Caco-2 (cell line): ENCODE measurements at regions not wholly inside any gene's neighbourhood (a gene's known extent, or its start where the extent isn't known, plus 50 kb on each side); places are given as distances from the start of the nearest gene placed in this dataset.

Source experiments
- BruUV-seq: library from RNA; stranded (reverse); fragments of 400-500 nt; replicated peaks from 2 replicates; lab custom pipeline; 2021; lab: Mats Ljungman, UMichigan
- CTCF ChIA-PET: fragments of 300-600 bp; sonication (Branson Sonifier 250); formaldehyde crosslinking; loops from one replicate; lab custom pipeline; 2022; ENCODE audit warnings: antibody characterized with exemption; lab: Charles Lee
- POLR2A ChIA-PET: fragments of 300-600 bp; sonication (Branson Sonifier 250); formaldehyde crosslinking; loops from one replicate; lab custom pipeline; 2022; ENCODE audit warnings: antibody characterized with exemption; lab: Charles Lee
- DNase-seq, 2 experiments: peaks; one replicate each; pipeline versions ENCODE4 v3.0.0 to v3.0.0-alpha.2; 2020 to 2022
- H3K27me3 ChIP-seq: replicated peaks from 2 replicates; pipeline ENCODE4 v1.6.0; 2011; ENCODE audit warnings: low read length; ENCODE audit not compliant: control insufficient read depth, insufficient read depth
- H3K36me3 ChIP-seq: 2 replicates; pipeline ENCODE4 v1.5.1; 2011; ENCODE audit warnings: low read length; ENCODE audit not compliant: control insufficient read depth, insufficient read depth
- H3K4me1 ChIP-seq: fragments of 250-450 bp; sonication (Bioruptor Pico); 2 replicates; pipeline ENCODE4 v1.5.1; 2020; ENCODE audit warnings: mild to moderate bottlenecking
- H3K4me3 ChIP-seq: 2 replicates; pipeline ENCODE4 v1.5.1; 2011; ENCODE audit warnings: low read depth, mild to moderate bottlenecking, control low read depth, low read length
- H3K9me3 ChIP-seq: fragments of 250-450 bp; sonication (Bioruptor Pico); 2 replicates; pipeline ENCODE4 v1.5.1; 2020; ENCODE audit warnings: mild to moderate bottlenecking, moderate library complexity
- H3K27ac Mint-ChIP-seq: one replicate; pipeline ENCODE4 v1.8.0; 2022; ENCODE audit warnings: mixed read lengths; ENCODE audit not compliant: unreplicated experiment
- H3K27me3 Mint-ChIP-seq: one replicate; pipeline ENCODE4 v1.8.0; 2022; ENCODE audit warnings: mixed read lengths; ENCODE audit not compliant: insufficient read depth, unreplicated experiment
- H3K36me3 Mint-ChIP-seq: one replicate; pipeline ENCODE4 v1.8.0; 2022; ENCODE audit warnings: mild to moderate bottlenecking, mixed read lengths; ENCODE audit not compliant: insufficient read depth, unreplicated experiment
- H3K4me1 Mint-ChIP-seq: one replicate; pipeline ENCODE4 v1.8.0; 2022; ENCODE audit warnings: low read depth, mixed read lengths; ENCODE audit not compliant: unreplicated experiment
- H3K4me3 Mint-ChIP-seq: one replicate; pipeline ENCODE4 v1.8.0; 2022; ENCODE audit warnings: mild to moderate bottlenecking, moderate library complexity, mixed read lengths; ENCODE audit not compliant: unreplicated experiment
- H3K9me3 Mint-ChIP-seq: one replicate; pipeline ENCODE4 v1.8.0; 2022; ENCODE audit warnings: mixed read lengths; ENCODE audit not compliant: unreplicated experiment
- intact Hi-C: fragments of 100-400 bp; cut with micrococcal nuclease; formaldehyde crosslinking; loops from one replicate; pipeline ENCODE4 v1.10.0; 2022; ENCODE audit not compliant: unreplicated experiment
- TF ChIP-seq, protein P1 (sequence below), 2 experiments: fragments of 200-600 bp in 1 of 2; IDR thresholded peaks; 1 replicate in 1 of 2; 2 replicates in 1 of 2; pipeline versions ENCODE4 v1.5.1 to v1.8.0; 2011 to 2022; ENCODE audit warnings: antibody characterized with exemption in 1 of 2, control low read depth in 1 of 2, inconsistent platforms in 1 of 2, low read depth in 1 of 2, low read length in 1 of 2, mild to moderate bottlenecking in 1 of 2, moderate library complexity in 1 of 2; ENCODE audit not compliant: insufficient read depth in 1 of 2, severe bottlenecking in 1 of 2, unreplicated experiment in 1 of 2

DNA sequence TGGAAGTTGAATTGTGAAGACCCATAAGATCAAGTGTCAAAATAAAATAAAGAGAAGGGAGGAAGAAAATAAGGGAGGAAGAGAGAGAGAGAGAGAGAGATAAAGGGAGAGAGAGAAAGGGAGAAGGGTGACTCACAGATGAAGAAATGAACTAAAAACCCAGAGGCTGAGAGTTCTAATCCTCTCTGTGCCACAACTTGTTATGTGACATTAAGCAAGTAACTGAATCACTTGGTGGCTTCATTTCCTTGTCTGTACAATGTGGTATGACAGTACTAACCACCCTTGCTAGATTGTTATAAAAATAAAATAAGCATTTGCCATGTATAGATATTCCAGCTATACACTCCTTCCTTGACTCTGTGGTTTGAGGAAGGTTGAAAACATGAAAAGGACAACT, 189.0 kb upstream of the FRMD6 start:
- Mint-ChIP-seq H3K27me3 (no peaks in the 10 kb centered on the region), H3K4me3 (no peak overlapping the region), H3K27ac (no peak overlapping the region), H3K36me3 (peaks cover 7% of the 10 kb centered on the region), H3K9me3 (no peaks in the 10 kb centered on the region), H3K4me1 (peaks cover 29% of the 10 kb centered on the region)
- Histone ChIP-seq H3K4me1 (peaks cover 37% of the 10 kb centered on the region), H3K27me3 (no peaks in the 10 kb centered on the region), H3K9me3 (no peaks in the 10 kb centered on the region), H3K36me3 (no peaks in the 10 kb centered on the region), H3K4me3 (no peak overlapping the region)
- intact Hi-C loops = no loop called here
- ChIA-PET POLR2A (no interaction called here), CTCF (no interaction called here)
- BruUV-seq = no TSS peak
- TF ChIP-seq, protein P1, sequence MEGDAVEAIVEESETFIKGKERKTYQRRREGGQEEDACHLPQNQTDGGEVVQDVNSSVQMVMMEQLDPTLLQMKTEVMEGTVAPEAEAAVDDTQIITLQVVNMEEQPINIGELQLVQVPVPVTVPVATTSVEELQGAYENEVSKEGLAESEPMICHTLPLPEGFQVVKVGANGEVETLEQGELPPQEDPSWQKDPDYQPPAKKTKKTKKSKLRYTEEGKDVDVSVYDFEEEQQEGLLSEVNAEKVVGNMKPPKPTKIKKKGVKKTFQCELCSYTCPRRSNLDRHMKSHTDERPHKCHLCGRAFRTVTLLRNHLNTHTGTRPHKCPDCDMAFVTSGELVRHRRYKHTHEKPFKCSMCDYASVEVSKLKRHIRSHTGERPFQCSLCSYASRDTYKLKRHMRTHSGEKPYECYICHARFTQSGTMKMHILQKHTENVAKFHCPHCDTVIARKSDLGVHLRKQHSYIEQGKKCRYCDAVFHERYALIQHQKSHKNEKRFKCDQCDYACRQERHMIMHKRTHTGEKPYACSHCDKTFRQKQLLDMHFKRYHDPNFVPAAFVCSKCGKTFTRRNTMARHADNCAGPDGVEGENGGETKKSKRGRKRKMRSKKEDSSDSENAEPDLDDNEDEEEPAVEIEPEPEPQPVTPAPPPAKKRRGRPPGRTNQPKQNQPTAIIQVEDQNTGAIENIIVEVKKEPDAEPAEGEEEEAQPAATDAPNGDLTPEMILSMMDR (IDR thresholded peaks at IDR 0.05; ENCODE audit: insufficient read depth in 1 of 2, low read depth in 1 of 2, low read length in 1 of 2, severe bottlenecking in 1 of 2, unreplicated experiment in 1 of 2) = no peak
- DNase-seq = no peak

DNA sequence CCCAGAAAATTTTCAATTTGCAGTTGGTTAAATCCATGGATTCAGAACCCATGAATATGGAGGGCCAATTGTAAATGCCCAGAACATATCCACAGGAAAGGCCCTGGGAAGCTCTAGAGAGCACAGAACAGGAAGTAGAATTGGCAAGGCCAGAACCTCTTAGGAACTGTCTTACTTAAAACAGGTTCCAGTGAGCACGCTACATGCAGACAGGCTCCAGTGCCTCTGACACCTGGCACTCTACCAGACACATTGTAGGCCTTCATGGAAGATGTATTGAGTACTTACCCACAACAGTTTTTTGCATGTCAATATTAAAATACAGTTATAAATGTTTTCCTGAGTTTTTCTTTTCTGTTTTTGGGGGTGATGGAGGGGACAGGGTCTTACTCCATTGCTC, 188.2 kb upstream of the FRMD6 start:
- Histone ChIP-seq H3K9me3 (no peaks in the 10 kb centered on the region), H3K27me3 (no peaks in the 10 kb centered on the region), H3K36me3 (no peaks in the 10 kb centered on the region), H3K4me1 (peaks cover 30% of the 10 kb centered on the region), H3K4me3 (no peak overlapping the region)
- DNase-seq = no peak
- TF ChIP-seq, protein P1 (IDR thresholded peaks at IDR 0.05; ENCODE audit: insufficient read depth in 1 of 2, low read depth in 1 of 2, low read length in 1 of 2, severe bottlenecking in 1 of 2, unreplicated experiment in 1 of 2) = no peak
- Mint-ChIP-seq H3K9me3 (no peaks in the 10 kb centered on the region), H3K36me3 (peaks cover 2% of the 10 kb centered on the region), H3K4me1 (peaks cover 21% of the 10 kb centered on the region), H3K27ac (no peak overlapping the region), H3K4me3 (no peak overlapping the region), H3K27me3 (no peaks in the 10 kb centered on the region)
- ChIA-PET CTCF (no interaction called here), POLR2A (no interaction called here)
- intact Hi-C loops = no loop called here
- no TSS peak for BruUV-seq

DNA sequence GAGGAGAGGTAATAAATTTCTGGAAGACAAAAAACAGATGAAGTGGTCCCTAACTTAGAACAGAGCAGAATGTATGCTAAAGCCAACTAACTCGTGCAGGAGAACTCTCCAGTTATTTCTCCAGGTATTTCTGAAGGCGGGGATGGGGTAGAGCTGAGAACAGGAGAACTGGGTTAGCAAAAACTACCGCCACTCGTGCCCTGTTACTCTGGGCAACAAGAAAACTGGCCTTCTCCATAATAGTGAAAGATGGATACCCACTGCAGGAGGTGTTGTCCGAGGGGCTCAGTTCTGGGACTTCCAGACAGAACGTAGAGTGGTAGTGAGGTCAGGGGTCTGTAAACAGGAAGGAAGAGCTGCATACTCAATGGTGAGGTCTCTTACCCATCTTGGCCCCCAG, 187.3 kb upstream of the FRMD6 start:
- Histone ChIP-seq H3K4me1 (peaks cover 20% of the 10 kb centered on the region), H3K9me3 (no peaks in the 10 kb centered on the region), H3K4me3 (no peak overlapping the region), H3K36me3 (no peaks in the 10 kb centered on the region), H3K27me3 (no peaks in the 10 kb centered on the region)
- H3K27me3 Mint-ChIP-seq = no peaks in the 10 kb centered on the region
- H3K27ac Mint-ChIP-seq = no peak overlapping the region
- POLR2A ChIA-PET = no interaction called here
- H3K9me3 Mint-ChIP-seq = no peaks in the 10 kb centered on the region
- DNase-seq = no peak
- H3K36me3 Mint-ChIP-seq = no peaks in the 10 kb centered on the region
- TF ChIP-seq, protein P1 (IDR thresholded peaks at IDR 0.05; ENCODE audit: insufficient read depth in 1 of 2, low read depth in 1 of 2, low read length in 1 of 2, severe bottlenecking in 1 of 2, unreplicated experiment in 1 of 2) = no peak
- peaks cover 12% of the 10 kb centered on the region for H3K4me1 Mint-ChIP-seq
- CTCF ChIA-PET = interaction anchor here (0.6 kb wide), 1 partner anchor 187 kb away, joined by 9 read pairs; the partner anchor contains the start of gene FRMD6
- intact Hi-C loops = no loop called here
- H3K4me3 Mint-ChIP-seq = no peak overlapping the region
- no TSS peak for BruUV-seq
